Mesodermal cell (in vitro differentiated cells): ENCODE measurements at regions not wholly inside any gene's neighbourhood (a gene's known extent, or its start where the extent isn't known, plus 50 kb on each side); places are given as distances from the start of the nearest gene placed in this dataset.

Experiments
- H3K27ac ChIP-seq: 2 replicates; pipeline ENCODE4 v1.7.0; 2013; ENCODE audit warnings: mild to moderate bottlenecking, low read depth, low read length, moderate library complexity; ENCODE audit not compliant: severe bottlenecking
- H3K36me3 ChIP-seq: 2 replicates; pipeline ENCODE4 v1.7.1; 2013; ENCODE audit warnings: mild to moderate bottlenecking, low read length, moderate library complexity; ENCODE audit not compliant: control insufficient read depth, insufficient read depth
- H3K4me1 ChIP-seq: one replicate; pipeline ENCODE4 v1.7.1; 2013; ENCODE audit warnings: mild to moderate bottlenecking, low read length; ENCODE audit not compliant: insufficient read depth, control insufficient read depth, poor library complexity, severe bottlenecking
- H3K4me3 ChIP-seq: 2 replicates; pipeline ENCODE4 v1.7.0; 2013; ENCODE audit warnings: low read length, control low read depth, mild to moderate bottlenecking; ENCODE audit not compliant: insufficient read depth, poor library complexity, severe bottlenecking; ENCODE audit errors: extremely low read depth
- H3K9me3 ChIP-seq: 2 replicates; pipeline ENCODE4 v1.7.1; 2013; ENCODE audit warnings: mild to moderate bottlenecking, low read length, moderate library complexity; ENCODE audit not compliant: control insufficient read depth
- WGBS, 2 experiments: methylation state at CpG; one replicate each; pipeline ENCODE4 v1.1.5; 2013; ENCODE audit warnings: missing lambda C conversion rate in 2 of 2; ENCODE audit not compliant: insufficient coverage in 2 of 2; 5-methylcytosine and 5-hydroxymethylcytosine counted together

DNA sequence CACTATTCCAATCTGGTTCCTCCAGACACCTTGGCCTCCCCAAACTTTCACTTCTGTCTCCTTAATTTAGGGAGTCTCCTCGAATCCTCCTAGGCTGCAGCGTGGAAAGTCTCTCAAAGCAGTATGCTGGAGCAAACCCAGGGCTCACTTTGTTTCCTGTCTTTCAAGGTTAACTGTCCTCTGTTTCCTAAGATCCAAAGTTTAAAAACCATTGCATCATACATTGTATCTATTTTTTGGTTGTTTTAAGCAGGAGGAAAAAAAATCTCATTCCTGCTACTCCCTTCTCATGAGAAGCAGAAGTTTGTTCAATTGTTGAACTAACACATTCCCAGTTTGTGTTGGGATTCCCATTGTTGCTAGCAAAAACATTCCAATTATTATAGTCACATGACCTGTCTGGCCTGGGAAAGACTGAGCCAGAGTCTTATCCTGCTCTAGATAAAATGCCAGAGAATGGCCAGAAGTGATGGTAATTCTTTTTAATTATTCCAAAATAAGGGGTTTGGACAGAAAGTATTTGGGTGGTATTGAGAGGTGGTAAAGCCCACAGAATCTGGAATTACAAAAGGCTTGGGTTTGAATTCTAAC is 67.3 kb downstream of the HSPB8 start:
- no peak overlapping the region for H3K4me3 ChIP-seq
- 96% methylated on average over 2 of the region's 2 CpGs; no CpG with 5 or more reads in 1 of the 2 experiments for WGBS, 2 experiments
- H3K36me3 ChIP-seq, result no peaks in the 10 kb centered on the region
- peak overlapping the region; percentile 85 for H3K27ac ChIP-seq
- no peaks in the 10 kb centered on the region for H3K4me1 ChIP-seq
- H3K9me3 ChIP-seq, result no peaks in the 10 kb centered on the region

DNA sequence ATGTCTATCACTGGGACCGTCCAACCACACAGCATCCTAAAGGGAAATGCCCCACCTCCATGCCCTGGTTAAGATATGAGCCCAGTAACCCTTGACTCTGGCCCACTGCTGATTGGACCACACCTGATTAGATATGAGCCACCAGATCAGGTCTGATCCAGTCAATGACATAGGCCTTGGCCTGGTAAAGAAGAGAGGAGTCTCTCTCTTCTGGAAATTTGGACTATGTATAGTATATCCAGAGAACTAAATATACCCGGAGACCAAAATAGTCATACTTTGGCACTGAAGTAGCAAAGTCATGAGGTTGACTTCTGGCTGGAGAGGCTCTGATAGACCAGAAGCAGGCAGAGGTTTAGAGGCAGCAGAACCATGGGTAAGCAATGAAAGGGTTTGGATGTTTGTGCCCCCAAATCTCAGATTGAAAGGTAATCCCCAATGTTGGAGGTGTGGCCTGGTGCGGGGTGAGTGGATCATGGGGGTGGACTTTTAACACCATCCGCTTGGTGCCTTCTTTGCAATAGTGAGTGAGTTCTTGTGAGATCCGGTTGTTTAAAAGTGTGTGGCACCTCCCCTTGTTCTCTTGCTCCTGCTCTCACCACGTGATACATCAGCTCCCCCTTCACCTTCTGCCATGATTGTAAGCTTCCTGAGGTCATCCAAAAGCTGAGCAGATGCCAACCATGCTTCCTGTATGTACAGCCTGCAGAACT is 68.4 kb downstream of the HSPB8 start:
- no peak overlapping the region for H3K27ac ChIP-seq
- H3K4me3 ChIP-seq, result no peak overlapping the region
- no peaks in the 10 kb centered on the region for H3K4me1 ChIP-seq
- H3K36me3 ChIP-seq, result no peaks in the 10 kb centered on the region
- no peaks in the 10 kb centered on the region for H3K9me3 ChIP-seq
- 81% methylated on average over 4 of the region's 6 CpGs; no CpG with 5 or more reads in 1 of the 2 experiments for WGBS, 2 experiments

DNA sequence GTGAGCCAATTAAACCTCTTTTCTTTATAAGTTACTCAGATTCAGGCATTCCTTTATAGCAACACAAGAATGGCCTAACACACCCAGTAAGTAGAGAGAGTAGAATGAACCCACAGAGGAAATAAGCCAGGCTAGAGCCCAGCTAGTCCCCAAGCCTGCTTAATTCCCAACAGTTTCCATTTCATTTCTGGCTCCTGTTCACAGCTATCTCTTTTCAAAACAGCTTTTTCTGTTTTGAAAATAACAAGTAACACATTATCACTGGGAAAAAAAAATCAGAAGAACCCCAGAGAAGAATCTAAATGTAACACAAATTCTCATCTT is 69.0 kb downstream of the HSPB8 start:
- Histone ChIP-seq H3K9me3 (no peaks in the 10 kb centered on the region), H3K4me1 (no peaks in the 10 kb centered on the region), H3K4me3 (no peak overlapping the region), H3K36me3 (no peaks in the 10 kb centered on the region), H3K27ac (no peak overlapping the region)

DNA sequence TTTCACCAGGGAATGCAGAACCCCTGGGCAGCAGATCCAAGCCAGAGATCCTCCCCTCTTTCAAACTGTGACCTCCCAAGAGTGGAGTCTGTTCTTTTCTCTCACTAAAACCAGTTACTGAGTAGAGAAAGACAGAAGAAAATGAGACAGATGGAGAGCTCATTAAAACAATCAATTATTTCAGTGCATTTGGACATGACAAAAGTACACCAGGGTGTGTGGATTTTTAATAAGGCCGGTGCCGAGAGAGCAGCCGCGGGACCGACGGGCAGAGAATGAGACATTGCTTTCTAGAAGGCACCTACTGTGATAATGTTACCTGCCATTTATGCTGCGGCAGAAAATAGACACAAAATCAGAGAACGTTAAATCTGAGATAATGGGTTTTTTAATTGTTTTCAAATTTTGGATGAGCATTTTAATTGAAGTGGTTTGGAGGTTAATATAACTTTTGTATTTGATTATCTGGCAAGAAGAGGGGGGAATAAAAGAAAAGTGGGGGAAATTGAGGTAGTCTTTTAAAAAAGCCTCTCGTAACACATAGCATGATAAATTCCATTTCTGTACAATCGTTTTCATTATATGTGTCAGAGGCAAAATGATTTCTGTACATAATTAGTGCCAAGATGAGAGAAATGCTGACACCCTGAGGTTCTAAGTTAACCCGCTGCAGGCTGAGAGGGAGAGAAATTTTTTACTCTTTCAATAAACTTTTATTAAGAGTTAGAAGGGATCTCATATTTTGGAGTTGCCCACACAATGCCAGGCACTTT is 70.8 kb downstream of the HSPB8 start:
- Histone ChIP-seq H3K4me1 (no peaks in the 10 kb centered on the region), H3K4me3 (no peak overlapping the region), H3K9me3 (no peaks in the 10 kb centered on the region), H3K36me3 (no peaks in the 10 kb centered on the region), H3K27ac (no peak overlapping the region)
- 92 to 97% methylated on average over 7 to 8 of the region's 11 CpGs for WGBS, 2 experiments

DNA sequence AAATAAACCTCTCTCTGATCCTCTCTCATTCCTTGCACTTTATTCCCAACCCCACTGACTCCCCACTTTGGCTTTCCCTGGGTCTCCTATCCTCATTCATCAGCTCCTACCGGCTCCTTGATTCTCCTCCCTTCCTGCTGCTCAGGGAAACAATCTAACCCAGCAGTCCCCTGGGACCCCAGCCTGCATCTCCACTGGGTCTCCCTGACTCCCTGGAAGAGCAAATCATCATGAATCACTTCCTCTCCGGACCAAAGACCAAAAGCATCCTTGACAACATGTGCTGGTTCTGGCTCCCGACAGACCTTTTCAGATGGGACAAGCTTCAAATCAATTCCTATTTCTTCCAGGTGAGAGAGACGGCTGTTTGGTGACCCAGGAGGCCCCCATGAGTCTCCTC is 76.6 kb downstream of the HSPB8 start:
- no peak overlapping the region for H3K27ac ChIP-seq
- H3K9me3 ChIP-seq, result no peaks in the 10 kb centered on the region
- H3K36me3 ChIP-seq, result no peaks in the 10 kb centered on the region
- WGBS, 2 experiments, result 84 to 89% methylated on average over 3 to 4 of the region's 4 CpGs
- peaks cover 15% of the 10 kb centered on the region for H3K4me1 ChIP-seq
- no peak overlapping the region for H3K4me3 ChIP-seq

DNA sequence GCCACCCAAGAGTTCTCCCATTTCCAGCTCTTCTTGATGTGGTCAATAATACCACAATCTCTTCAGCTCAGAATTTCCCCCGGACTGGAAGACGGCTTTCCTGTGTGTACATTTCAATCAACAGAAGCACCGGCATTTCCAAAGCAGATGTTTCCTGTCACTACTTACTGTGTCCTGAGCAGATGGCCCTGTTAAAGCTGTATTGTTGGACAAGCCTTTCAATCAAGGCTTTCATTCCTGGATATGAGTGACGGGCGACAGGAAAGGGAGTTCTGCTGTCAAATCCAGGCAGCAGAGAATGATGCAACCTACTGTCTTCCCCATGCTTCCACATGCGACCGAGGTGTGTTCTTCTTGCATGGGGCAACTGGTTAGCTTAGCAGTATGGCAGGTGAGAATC is 76.4 kb upstream of the CCDC60 start:
- Histone ChIP-seq H3K4me1 (peaks cover 15% of the 10 kb centered on the region), H3K4me3 (no peak overlapping the region), H3K9me3 (no peaks in the 10 kb centered on the region), H3K36me3 (no peaks in the 10 kb centered on the region), H3K27ac (peak overlapping the region; percentile 74)
- WGBS, 2 experiments, result 64 to 86% methylated on average over 4 to 7 of the region's 7 CpGs

DNA sequence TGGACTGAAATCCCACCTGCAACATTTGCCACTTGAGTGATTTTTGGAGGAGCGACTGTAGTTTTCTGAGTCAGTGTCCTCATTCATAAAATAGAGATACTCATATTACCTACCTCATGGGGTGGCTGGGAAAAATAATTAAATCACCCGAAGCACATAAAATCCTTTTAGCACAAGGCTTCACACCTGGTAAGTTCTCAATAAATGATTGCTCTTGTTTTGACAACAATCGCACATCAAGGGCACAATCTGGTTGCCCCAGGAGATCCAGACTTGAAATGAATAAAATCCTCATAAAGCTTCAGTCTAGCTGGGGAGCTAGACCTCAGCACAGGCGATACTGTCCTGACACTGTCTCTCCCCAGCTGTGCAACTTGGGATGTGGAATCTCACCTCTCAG is 76.0 kb upstream of the CCDC60 start:
- Histone ChIP-seq H3K36me3 (no peaks in the 10 kb centered on the region), H3K4me1 (peaks cover 15% of the 10 kb centered on the region), H3K9me3 (no peaks in the 10 kb centered on the region), H3K27ac (peak overlapping the region; percentile 74), H3K4me3 (no peak overlapping the region)
- 85 to 95% methylated on average over 3 of the region's 4 CpGs for WGBS, 2 experiments

DNA sequence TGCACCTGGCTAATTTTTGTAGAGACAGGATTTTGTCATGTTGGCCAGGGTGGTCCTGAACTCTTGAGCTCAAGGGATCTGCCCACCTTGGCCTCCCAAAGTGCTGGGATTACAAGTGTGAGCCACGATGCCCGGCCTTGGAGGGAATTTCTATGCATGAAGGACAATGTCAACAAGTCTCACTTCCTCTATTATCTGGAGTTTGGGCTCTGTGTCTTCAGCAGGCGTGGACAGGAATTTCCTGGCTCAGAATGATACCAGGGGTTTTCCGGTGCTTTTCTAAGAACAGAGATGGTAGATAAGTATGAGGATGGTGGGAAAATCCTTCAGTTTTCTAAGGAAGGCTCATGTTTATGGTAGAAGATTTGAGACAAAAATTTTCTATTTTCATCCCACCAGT is 75.0 kb upstream of the CCDC60 start:
- Histone ChIP-seq H3K36me3 (no peaks in the 10 kb centered on the region), H3K4me3 (no peak overlapping the region), H3K4me1 (peaks cover 15% of the 10 kb centered on the region), H3K27ac (peak overlapping the region; percentile 79), H3K9me3 (no peaks in the 10 kb centered on the region)
- 66 to 90% methylated on average over 3 of the region's 4 CpGs for WGBS, 2 experiments

DNA sequence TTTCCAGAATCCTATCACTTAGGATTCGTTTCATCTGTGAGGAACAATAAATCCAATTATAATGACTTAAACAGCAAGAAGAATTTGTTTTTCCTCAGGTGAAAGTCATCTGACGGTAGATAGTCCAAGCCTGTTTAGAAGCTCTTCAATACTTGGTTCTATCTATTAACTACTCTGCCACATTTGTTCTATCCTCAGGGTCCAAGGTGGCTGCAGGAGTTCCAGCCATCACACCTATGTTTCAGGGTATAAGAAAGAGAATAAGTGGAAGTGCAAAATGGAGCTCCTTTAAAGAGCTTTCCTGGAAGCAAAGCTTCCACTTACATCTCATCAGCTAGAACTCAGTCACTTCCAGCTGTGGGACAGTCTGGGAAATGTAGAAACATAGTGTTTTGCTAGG is 72.1 kb upstream of the CCDC60 start:
- Histone ChIP-seq H3K9me3 (no peaks in the 10 kb centered on the region), H3K4me3 (no peak overlapping the region), H3K27ac (no peak overlapping the region), H3K4me1 (peaks cover 12% of the 10 kb centered on the region), H3K36me3 (no peaks in the 10 kb centered on the region)
- WGBS, 2 experiments, result 80 to 100% methylated on average over 1 of the region's 2 CpGs

DNA sequence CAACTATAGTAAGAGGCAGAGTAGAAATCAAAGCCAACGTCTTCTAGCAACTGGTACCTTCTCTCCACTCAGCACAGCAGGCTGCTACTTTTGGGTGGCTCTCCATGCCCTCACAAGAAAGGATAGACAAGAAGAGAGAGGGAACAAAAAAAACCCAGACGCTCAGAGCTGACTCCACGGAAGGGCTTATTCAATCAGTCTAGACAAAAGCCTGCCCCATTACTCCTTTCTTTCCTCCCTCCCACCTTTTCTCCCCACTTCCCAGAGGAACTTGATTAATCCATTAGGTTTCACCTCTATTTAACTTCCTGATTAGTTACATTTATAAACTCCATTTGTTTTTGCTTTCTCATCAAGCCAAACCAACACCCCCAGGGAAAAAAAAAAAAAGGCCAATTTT is 71.1 kb upstream of the CCDC60 start:
- no peak overlapping the region for H3K27ac ChIP-seq
- H3K4me3 ChIP-seq, result no peak overlapping the region
- no peaks in the 10 kb centered on the region for H3K9me3 ChIP-seq
- WGBS, 2 experiments, result 60% methylated on average over 1 of the region's 3 CpGs; no CpG with 5 or more reads in 1 of the 2 experiments
- no peaks in the 10 kb centered on the region for H3K36me3 ChIP-seq
- peaks cover 12% of the 10 kb centered on the region for H3K4me1 ChIP-seq

DNA sequence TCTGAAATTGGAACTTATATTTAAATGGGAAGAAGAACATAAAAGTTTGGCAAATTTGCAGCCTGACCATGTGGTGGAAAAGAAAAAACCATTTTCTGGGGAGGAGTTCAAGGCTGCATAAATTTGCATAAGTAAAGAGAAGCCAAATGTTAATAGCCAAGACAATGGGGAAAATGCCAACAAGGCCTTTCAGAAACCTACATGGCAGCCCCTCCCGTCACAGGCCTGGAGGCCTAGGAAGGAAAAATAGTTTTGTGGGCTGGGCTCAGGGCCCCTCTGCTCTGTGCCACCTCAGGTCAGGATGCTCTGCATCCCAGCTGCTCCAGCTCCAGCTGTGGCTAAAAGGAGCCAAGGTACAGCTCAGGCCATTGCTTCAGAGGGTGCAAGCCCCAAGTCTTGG is 67.6 kb upstream of the CCDC60 start:
- Histone ChIP-seq H3K4me1 (no peaks in the 10 kb centered on the region), H3K36me3 (no peaks in the 10 kb centered on the region), H3K4me3 (no peak overlapping the region), H3K9me3 (no peaks in the 10 kb centered on the region), H3K27ac (no peak overlapping the region)
- WGBS, 2 experiments, result 83% methylated on average over 1 of the region's 1 CpG; no CpG with 5 or more reads in 1 of the 2 experiments
